HG02610 (cell line): ENCODE measurements at regions not wholly inside any gene's neighbourhood (a gene's known extent, or its start where the extent isn't known, plus 50 kb on each side); places are given as distances from the start of the nearest gene placed in this dataset.

Source experiments
- ATAC-seq: cut with Tn5 transposase; IDR thresholded peaks from one replicate; pipeline ENCODE4 v1.9.1; 2021; ENCODE audit warnings: mild to moderate bottlenecking, moderate library complexity; ENCODE audit not compliant: unreplicated experiment

DNA sequence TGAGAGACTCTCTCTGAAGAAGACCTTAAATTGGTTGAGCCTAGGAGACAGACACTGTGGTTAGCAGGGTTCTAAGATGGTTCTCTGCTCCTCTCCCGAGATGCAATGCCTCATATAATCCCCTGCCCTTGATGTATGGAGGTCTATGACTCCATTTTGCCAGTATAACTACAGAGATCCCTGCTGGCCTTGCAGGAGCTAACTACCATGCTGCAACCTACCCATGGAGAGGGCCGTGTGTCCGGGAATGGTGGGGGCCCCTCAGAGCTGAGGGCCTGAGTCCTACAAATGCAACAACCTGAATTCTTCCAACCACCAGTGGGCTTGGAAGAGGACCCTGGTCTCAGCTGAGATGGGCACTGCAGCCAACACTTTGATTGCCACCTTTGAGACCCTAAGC, 388.0 kb downstream of the SETD4 start:
- no peak for ATAC-seq

DNA sequence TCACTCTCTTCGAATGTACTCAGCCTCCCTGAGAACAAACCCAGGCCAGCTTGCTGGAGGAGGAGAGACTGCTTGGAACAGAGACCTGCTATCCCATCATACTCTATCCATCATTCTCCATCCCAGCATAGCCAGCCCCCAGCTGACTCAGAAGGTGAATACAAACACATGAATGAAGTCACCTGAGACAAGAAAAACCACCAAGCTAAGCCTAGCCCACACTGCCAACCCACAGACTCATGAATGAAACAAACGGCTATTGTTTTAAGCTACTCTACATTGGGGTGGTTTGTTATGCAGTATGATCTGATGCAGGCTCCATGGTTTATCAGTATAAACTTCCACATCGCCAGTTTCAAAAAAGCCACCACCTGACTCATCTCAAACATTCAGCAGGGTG, 395.6 kb downstream of the SETD4 start:
- no peak for ATAC-seq

DNA sequence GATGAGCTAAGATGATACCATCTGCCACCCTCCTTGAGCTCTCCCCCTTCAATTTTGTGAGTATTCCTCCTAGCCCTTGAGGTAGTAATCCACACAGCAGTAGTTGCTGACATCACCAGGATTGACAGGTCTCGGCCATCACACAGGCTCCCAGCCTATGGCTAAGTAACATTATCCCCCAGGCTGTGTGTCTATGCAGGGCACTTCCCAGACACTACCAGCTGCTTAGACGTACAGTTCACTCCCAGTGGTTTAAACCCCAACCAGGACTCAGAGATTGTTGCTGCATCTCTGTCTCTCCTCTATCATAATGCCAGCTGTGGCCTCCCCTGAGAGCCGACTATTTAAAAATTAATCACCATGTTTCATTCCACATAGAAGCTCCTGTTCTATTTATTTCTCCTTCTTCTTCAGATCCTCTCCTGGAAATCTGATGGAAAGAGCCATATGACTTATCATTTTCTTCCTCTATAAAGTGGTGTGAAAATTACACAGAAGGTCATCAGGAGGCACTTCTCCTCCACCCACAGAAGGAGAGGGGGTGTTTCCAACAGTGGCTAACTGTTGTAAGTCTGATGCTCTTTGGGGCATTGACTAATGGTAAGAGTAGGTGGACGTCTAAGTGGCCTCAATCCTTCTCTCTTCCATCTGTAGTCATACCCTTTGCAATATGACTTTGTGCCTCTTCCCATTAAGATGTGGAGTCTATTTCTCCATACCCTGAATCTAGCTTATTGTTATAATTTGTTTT, 396.3 kb downstream of the SETD4 start:
- ATAC-seq, result no peak

DNA sequence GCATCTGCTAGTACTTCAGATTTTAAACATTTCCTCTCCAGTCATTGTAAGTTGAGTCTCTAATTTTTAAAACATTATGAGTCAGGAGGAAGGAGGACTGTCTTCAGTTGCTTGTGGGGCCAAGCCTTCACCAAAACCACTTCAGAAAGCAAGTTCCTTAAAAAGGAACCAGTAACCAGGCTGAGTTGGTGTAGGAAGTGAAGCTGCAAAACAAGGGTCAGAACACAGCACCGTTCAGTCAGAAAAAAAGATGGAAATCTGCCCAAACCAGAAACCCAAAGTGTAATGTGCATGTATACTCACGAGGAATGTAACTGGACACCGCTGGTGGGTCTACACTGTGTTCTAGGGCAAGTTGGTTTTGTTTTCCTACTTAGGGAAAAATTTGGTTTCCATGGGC, 402.1 kb downstream of the SETD4 start:
- no peak for ATAC-seq

DNA sequence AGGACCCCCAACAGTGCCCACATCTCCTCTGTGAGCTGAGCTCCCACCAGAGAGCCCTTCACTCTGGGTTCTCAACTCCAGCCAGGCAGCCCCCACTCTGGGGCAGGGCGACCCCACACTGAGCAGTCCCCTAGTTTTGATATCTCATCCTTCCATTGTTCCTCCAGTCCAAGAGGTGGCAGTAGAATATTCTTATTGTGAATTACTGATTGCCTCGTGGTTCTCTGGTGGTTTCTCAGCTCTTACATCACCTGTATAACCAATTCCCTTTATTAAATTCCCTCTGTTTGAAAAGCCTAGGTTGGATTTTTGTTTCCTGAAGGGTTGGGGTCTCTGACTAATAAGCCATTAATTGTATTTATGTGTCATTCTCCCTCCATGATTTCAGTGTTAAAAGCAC, 407.5 kb downstream of the SETD4 start:
- ATAC-seq, result no peak

DNA sequence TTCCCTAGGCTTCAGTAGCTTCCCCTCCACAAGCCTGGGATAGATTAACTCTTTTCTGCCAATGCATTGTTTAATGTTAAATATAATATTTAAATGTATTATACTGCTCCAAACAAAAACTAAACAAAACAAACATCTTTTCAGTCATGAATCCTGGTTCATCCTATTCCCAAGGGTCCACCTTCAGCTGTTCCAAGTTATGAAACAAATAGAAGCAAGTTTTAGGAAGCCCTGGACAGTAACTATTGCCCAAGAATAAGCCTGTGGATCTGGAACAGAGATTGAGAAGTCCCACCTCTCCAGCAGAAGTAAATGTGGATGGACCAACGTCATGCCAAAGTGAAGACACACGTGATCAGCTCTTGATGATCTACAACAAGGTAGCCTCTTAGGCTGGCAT, 408.1 kb downstream of the SETD4 start:
- no peak for ATAC-seq

DNA sequence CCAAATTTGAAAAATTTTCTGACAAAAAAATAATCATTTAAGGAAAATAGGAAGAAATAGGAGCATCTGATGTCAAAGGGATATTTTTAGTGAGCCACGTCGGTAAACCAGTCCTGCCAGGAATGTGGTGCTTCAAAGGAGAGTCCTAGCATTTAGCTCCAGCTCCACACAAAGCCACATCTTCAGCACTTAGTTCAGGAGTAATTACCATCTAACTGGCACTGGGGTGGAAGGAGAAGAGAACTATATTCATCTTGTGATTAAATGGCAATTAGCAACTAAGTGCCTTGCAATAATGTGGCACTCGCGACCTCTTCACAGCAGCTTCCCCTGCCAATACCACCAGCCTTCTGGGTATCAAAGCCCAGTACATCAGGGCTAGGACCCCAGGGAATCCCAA, 409.1 kb downstream of the SETD4 start:
- ATAC-seq, result no peak

DNA sequence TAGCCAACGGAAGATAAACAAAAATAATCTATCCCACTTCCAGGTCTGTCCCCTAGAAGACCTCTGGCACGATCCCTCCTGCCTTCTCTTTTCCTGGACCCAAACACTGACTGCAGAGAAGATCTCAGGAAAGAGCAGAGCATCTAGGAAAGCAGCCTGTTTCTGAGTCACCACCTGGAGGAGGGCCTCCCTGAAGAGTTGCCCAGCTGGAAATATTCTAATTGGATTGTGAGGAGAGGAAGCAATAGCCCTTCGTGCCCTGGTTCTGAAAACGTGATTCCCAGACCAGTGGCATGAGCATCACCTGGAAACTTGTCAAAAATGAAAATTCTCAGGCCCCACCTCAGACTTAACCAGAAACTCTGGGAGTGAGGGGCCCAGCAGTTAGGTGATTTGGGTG, 411.1 kb downstream of the SETD4 start:
- ATAC-seq, result no peak

DNA sequence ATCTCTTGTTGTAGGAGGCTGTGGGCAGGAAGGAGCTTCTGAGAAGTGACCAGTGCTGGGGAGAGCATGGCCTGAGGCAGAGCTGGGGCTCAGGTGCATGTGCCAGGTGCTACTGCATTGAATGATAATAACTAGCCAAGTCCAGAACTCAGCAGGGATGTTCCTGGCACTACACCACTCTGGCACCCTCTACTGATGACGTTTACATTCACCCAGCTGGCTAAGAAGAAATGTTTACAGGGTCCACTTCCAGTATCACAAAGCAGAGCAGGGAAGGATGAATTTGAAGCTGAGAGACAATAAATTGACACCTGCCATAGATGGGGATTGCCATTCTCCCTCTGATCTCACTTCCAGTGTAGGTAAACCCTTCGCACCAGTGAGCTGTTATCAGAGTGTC, 411.8 kb downstream of the SETD4 start:
- no peak for ATAC-seq

DNA sequence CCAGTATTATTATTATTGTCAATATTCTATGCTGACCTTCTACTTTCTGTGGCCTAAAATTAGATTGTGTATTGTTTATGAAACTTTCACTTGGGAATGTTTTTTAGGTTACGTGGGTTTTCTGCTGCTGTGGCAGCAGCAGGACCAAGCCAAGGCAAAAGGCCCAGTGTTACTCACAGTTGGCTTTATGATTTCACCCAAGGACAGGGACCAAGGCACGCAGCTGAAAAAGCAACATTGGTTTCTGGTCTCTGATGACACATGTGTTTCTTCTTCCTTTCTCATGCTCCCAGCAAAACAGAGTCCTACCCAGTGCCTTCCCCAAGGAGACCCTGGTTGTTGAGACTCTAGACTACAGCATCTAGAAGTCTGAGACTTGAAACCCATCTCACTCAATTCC, 413.7 kb downstream of the SETD4 start:
- no peak for ATAC-seq

DNA sequence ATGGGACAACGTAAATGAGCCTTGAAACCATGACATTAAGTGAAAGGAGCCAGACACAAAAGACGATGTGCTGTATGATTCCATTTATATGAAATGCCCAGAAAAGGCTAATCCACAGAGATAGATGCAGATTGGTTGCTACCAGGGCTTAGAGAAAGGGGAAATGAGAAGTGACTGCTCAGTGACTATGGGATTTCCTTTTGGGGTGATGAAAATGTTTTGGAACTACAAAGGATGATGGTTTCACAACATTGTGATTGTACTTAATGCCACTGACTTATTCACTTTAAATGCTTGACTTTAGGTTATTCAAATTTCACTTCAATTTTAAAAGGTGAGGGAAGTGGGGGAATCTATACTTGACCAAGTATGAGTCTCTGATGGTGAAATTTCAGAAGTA, 414.3 kb downstream of the SETD4 start:
- ATAC-seq, result no peak

DNA sequence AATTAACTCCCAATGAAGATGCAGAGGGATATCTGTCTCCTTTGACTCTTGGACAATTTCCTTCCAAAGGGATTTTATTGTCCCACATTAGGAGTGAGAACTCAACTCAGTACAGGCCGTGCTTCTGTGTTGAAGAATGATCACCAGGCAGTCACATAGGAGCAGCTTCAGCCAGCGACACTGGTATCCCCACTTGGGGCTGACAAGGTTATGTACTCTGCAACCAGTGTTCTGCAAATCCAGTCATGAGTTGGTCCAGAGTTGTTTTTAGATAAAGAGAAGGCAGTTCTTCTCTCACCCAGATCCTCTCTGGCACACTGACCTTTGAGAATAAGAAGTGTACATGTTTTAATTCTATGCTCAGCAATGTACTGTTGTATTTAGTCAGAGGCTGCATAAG, 415.8 kb downstream of the SETD4 start:
- ATAC-seq, result no peak

DNA sequence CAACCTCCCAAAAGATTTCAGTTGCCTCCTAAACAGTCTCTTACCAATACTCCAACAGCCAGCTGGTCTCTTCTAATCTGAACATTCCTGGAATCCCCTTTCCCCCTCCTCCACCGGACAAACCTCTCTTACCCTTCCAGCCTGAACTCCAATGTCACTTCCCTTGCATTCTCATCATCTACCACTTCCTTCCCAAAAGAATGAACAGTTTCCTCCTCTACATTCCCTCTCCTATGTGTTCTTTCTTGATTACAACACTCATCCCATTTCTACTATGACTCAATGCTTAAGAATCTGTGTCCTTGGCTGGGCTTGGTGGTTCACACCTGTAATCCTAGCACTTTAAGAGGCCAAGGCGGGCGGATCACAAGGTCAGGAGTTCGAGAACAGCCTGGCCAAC, 417.1 kb downstream of the SETD4 start:
- no peak for ATAC-seq

DNA sequence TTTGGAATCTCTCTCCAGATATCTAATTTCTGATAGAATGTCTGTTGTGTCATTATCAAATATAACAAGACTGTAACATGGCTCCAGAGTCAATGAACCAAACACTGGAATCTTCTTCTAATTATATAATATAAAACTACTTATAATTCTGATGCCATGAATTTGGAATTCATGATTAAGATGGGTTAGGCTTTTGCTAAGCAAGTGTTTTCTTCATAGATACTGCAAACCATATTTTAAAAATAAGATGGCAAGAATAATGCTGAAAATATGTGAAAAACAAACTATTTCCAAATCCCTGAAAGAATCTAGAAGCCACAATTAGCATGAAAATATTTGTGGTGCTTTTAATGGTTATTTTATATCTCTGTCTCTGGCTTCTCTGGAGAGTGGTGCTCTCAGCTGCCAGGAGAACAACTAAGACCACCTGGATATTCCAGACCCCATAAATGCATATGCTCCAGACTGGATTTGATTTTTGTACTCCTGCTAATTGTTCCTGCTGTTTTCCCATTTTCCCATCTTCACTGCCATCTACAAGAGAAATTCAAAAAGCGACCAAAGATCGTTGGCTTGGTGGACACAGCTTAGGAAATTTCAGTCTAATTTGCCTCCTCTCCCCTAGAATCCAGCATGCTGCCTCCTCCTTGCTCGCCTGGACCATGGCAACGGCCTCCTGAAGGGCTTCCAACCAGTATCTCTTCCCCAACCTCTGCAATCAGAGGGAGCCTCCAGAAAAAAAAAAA, 418.9 kb downstream of the SETD4 start:
- ATAC-seq, result no peak

DNA sequence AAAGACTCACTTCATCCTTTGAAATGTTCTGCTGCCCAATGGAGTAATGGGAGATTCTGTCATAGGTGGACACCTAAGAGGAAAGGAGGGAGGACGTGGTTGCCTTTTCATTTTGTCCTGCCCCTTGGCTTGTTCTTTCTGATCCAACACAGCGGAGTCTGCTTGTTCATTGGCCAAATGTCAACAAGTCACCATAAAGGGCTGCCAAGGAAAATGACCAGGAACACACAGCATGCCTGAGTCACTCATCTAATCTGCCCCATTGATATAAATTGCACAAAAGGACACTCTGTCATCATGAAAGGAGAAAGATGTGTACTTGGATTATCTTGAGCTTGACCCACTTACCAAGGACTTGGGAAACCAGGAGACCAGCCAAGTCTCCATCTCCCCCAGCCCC, 422.9 kb downstream of the SETD4 start:
- ATAC-seq, result no peak

DNA sequence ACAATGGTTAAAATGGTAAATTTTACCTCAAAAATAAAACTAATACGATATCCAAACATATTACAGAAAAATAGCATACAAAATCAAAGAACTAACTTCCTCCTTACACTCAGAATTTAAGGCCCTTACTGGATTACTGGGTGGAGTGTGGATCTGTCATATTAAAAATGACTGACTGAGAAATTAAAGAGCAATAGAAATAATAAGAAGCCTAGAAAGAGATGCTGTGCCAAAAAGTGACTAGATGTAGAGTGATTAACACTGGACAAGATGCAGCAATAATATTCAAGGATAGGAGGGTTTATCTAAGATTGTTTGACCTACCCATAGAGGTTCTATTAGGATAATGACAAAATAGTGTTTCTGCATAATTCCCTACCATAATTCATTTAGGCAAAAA, 424.3 kb downstream of the SETD4 start:
- ATAC-seq, result no peak

DNA sequence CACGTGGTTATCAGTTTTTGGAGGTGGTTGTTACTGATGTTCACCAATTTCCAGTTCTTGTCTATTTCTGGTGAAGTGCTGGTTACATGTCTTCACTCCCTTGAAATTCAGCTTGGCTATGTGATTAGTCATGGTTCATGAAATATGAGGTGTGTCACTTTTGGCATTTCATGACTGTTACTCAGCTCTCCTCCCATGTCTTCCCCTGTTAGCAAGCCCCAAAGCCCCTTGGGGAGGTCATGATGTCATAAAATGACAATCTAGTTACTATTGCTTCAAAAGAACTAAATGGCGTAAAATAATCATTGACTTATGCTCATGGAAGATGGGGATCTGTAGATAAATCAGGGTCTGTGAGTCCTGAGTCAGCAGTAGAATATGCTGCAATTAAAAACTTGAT, 425.1 kb downstream of the SETD4 start:
- ATAC-seq, result no peak

DNA sequence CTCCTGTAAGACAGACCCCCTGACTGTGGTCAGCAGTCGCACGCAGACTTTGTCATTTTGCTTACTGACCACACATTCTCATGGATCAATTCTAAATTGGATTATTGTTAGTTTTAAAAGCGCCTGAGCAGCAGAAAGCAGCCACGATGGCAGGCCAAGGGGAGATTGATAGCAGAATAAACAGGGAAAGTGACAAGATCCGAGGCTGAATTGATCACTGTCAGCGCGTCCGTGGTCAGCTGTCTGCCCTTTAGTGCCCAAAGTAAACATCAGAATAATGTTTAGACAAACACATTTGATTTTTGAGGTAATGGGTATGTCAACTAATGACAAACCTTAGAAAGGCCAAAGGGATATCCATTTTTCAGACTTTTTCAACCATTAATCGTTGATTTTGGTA, 426.8 kb downstream of the SETD4 start:
- ATAC-seq, result no peak

DNA sequence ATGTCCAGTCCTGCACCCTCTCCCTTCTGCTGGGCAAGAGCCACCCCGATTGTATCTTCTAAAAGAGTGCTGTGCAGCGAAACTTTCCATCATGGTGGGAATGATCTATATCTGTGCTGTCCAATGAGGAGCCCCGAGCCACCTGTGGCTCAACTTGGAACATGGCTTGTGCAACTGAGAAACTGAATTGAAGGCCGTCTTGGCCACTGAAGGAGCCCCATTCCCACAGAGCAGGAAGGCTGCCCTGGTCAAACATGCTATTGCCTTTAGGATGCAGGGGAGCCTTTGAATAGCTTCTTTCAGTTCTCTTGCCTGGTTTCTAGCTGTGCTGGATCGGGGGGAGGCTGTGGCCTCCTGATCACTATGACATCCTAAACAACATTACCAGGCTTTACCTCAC, 427.6 kb downstream of the SETD4 start:
- no peak for ATAC-seq

DNA sequence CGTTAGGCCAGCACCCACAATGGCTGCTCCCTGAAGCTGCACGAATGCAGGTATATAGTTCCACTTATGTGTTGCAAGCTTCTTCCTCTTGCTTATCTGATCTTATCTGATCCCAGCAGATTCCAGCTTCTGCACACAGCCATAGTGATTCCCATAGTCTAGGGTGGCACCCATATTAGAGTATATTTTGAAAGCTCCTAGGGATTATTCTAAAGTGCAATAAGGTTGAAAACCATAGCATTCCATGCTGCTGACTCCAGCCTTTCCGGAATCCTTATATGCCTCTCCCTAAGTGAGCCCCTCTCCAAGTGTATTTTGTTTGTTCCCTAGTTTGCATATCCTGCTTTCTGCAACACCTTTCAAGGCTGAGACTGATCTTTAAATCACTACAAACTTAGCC, 432.0 kb downstream of the SETD4 start:
- no peak for ATAC-seq

DNA sequence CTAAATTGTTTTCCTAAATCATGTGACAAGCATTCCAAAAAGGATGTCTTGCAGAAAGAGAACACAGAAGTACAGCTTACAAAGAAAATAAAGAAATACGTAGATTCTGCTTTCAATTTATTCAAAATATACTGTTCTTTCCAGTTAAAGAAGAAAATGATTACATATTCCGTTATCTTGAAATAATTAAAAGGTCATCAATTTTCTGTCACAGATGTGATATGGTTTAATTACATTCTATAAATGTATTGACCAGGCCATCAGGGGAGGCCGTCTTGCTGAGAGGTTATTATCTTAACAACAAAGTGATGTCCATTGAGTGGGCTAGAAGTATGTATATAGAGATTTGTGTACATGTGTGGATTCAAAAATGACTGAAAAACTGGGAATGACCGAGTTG, 432.9 kb downstream of the SETD4 start:
- no peak for ATAC-seq

DNA sequence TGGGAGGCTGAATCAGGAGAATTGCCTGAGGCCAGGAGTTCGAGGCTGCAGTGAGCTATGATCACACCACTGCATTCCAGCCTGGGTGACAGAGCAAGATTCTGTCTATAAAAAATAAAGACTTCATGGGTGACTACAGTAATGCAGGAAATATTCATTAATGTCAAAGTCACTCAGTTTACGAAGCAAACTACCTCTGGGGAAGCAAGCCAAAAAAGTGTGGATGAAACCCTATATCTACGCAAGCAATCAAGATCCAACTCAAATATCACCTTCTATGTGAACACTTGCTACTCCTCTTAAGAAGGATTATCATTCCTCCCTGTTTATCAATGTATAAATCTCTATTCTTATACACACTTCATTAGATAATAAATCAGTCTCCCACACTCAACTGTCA, 434.8 kb downstream of the SETD4 start:
- ATAC-seq, result no peak

DNA sequence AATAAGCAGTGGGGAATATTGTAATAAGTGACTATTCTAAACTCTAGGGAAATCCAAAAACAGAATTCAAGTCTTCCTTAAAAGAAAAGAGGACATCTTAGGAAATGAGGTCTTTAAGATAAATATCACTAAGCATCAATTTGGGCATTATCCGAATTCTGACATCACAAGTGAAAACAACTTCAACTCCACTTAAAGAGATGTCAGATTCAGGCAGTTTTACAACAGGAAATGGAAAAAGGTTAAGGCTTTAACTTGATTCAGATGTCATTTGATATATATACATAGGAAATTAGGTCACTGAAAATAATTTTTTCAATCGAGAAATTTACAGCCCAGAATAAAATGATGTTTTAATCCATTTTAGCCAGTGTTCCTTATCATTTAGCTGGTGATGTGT, 435.4 kb downstream of the SETD4 start:
- ATAC-seq, result no peak
